ENCODE measurements at regions not wholly inside any gene's neighbourhood (a gene's known extent, or its start where the extent isn't known, plus 50 kb on each side); places are given as distances from the start of the nearest gene placed in this dataset.
A peak's percentile ranks its signal among the peaks of the same experiment; 100 is the strongest.

DNA sequence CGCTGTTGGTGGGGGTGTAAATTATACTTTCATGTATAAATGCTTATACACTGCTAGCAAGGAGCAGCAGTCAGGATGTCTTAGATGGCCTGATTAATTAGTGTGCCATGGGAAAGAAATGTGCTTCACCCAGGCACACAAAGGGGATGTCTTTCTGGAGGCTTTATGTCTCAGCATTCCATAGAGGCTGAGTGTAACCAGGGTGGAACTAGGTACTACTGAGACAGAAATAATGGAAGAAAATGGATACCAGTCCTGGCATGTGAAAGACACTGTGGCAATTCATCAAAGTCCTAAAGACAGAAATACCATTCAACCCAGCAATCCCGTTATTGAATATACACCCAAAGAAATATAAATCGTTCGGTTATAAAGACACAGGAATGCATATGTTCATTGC lies 52.5 kb downstream of the PF4 start:
- no peak for DNase-seq (ENCODE audit: low spot score)

DNA sequence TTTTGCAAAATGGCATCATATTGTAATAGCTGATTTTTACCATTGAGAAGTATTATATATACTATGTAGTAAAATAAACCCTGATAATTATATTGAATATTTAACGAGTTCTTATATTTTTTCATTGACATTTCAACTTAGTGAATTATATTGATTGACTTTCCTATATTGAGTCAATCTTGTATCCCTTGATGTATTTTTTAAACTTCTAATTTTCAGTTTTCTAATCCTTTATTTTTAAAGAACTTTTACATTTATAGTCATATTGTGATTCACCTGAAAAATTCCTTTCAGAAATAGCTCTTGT lies 54.4 kb downstream of the CXCL1 start:
- DNase-seq (ENCODE audit: low spot score) = no peak

DNA sequence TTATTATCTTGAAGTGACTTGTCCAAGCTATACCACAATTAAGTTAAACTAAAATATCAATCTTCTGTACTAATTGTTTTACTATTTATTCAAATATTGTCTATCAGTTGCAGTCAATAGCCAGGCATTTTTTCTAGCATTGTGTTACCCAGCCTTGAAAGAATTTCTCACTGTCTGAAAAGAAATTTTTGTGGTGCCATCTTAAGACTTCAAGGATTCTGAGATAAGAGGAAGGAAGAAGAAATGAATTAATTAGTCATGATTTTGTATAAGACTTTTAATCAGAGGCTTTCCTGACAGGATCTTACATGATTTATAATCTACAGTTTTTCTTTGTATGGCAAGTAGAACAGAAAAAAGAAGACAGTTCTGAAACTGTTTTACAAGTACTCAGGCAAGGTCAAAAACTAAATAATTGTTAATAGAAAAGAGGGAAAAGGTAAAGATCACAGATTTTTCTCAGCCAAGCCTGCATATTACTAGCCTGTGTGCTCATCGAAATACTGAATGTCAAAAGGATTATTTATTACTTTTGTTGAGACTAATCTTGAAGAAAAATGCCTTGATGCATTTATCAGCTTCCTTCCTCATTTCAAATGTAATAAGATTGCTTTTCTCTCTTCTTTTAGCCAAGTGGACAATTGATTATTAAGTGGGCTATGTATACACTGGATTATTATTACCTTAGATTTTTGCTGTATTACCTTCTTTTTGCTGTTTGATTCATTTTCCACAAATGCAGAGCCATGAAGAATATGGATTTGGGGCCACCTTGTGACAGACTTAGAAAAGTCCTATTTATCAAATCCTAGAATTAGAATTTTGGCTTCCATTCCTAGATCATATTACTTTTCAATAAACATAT lies 53.8 kb downstream of the CXCL1 start:
- DNase-seq (ENCODE audit: low spot score) = peak; percentile 26

DNA sequence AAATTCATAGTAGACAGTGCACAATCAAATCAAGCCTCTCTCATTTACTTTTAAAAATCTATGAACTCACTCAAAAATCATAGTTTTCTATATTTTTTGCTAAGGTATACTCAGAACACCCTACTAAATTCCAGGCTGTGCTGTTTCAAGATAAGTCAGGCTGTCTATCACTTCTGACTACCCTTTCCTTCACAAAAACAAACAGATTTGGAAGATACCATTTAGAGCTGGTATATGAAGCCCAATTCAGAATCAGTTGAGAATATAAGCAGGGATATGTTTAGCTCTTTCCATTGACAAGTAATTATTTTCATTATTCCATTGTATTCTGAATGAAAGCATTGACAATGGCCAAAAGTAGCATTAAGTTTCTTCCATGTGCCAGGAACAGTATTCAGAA lies 53.1 kb downstream of the CXCL1 start:
- DNase-seq (ENCODE audit: low spot score) = no peak

All from LoVo (cell line).